Panc1 (cell line): ENCODE measurements at regions not wholly inside any gene's neighbourhood (a gene's known extent, or its start where the extent isn't known, plus 50 kb on each side); places are given as distances from the start of the nearest gene placed in this dataset.
"Not testable (repeated sequence)": the region's sequence is repeated elsewhere in the genome, so short reads cannot be mapped to it uniquely, and the experiment has no call there.

Source experiments
- ATAC-seq: fragments of 200-7000 bp; cut with Tn5 transposase; 2 replicates; pipeline ENCODE4 v1.9.1; 2020; ENCODE audit warnings: mild to moderate bottlenecking, moderate library complexity
- BruUV-seq: library from RNA; stranded (reverse); fragments of 400-500 nt; replicated peaks from 2 replicates; lab custom pipeline; 2021; lab: Mats Ljungman, UMichigan
- CTCF ChIA-PET: fragments of 300-600 bp; sonication (Branson Sonifier 250); formaldehyde crosslinking; loops from one replicate; lab custom pipeline; 2022; ENCODE audit warnings: antibody characterized with exemption; lab: Charles Lee
- POLR2A ChIA-PET: fragments of 300-600 bp; sonication (Branson Sonifier 250); formaldehyde crosslinking; loops from one replicate; lab custom pipeline; 2022; ENCODE audit warnings: antibody characterized with exemption; lab: Charles Lee
- DNase-seq: peaks from one replicate; pipeline ENCODE4 v3.0.0-alpha.2; 2010; ENCODE audit warnings: low read depth, low spot score
- H3K27ac ChIP-seq: 2 replicates; pipeline ENCODE4 v1.5.1; 2011; ENCODE audit warnings: mild to moderate bottlenecking, low read length, inconsistent platforms
- H3K27me3 ChIP-seq: fragments of 200-500 bp; sonication (Bioruptor generic); 2 replicates; pipeline ENCODE4 v1.6.0; 2014; ENCODE audit warnings: low read length, inconsistent platforms; ENCODE audit not compliant: control insufficient read depth, insufficient read depth
- H3K36me3 ChIP-seq: fragments of 200-500 bp; sonication (Bioruptor generic); 2 replicates; pipeline ENCODE4 v1.5.1; 2014; ENCODE audit warnings: inconsistent platforms, mild to moderate bottlenecking, low read length, moderate library complexity; ENCODE audit not compliant: control insufficient read depth, insufficient read depth
- H3K4me1 ChIP-seq: 2 replicates; pipeline ENCODE4 v1.5.1; 2011; ENCODE audit warnings: inconsistent platforms, mild to moderate bottlenecking, low read length, moderate library complexity; ENCODE audit not compliant: control insufficient read depth, insufficient read depth
- H3K4me3 ChIP-seq, 2 experiments: 2 replicates each; pipeline ENCODE4 v1.5.1; 2011 to 2012; ENCODE audit warnings: low read depth in 2 of 2, low read length in 2 of 2, mild to moderate bottlenecking in 2 of 2, inconsistent platforms in 1 of 2, moderate library complexity in 1 of 2
- H3K9me3 ChIP-seq: fragments of 200-500 bp; sonication (Bioruptor generic); 2 replicates; pipeline ENCODE4 v1.5.1; 2014; ENCODE audit warnings: low read depth, mild to moderate bottlenecking, inconsistent platforms, low read length, moderate library complexity; ENCODE audit not compliant: control insufficient read depth, insufficient read depth
- CTCF ChIP-seq: fragments of 450-650 bp; IDR thresholded peaks from 2 replicates; pipeline ENCODE4 v1.5.1; 2017; ENCODE audit warnings: mild to moderate bottlenecking
- POLR2AphosphoS5 ChIP-seq: IDR thresholded peaks from 2 replicates; pipeline ENCODE4 v1.6.1; 2012; ENCODE audit warnings: mild to moderate bottlenecking, low read depth, low read length, moderate library complexity
- REST ChIP-seq, 2 experiments: IDR thresholded peaks; 2 replicates each; pipeline ENCODE4 v1.6.1; 2011 to 2012; ENCODE audit warnings: low read depth in 2 of 2, control low read depth in 1 of 2, low read length in 1 of 2, mild to moderate bottlenecking in 1 of 2, moderate library complexity in 1 of 2; ENCODE audit not compliant: insufficient read depth in 1 of 2
- SIN3A ChIP-seq: IDR thresholded peaks from 2 replicates; pipeline ENCODE4 v1.6.1; 2012; ENCODE audit warnings: low read depth, mild to moderate bottlenecking, low read length, moderate library complexity, borderline replicate concordance; ENCODE audit not compliant: insufficient read depth
- TCF7L2 ChIP-seq: IDR thresholded peaks from 2 replicates; pipeline ENCODE4 v1.6.1; 2011; ENCODE audit warnings: mild to moderate bottlenecking, low read depth, low read length, inconsistent platforms
- in situ Hi-C: cut with HindIII; loops from 2 replicates; pipeline ENCODE4 v1.10.0; 2016; ENCODE audit warnings: low sequenced_read_pairs, low pct_unique_long_range_greater_than_20kb
- intact Hi-C: fragments of 100-400 bp; cut with micrococcal nuclease; formaldehyde crosslinking; loops from one replicate; pipeline ENCODE4 v1.10.0; 2022; ENCODE audit not compliant: unreplicated experiment

GRCh38 chr10:121138918-121139317, 287.8 kb downstream of the WDR11 start:
- in situ Hi-C loops = no loop called here
- TF ChIP-seq CTCF (no peak), SIN3A (no peak), POLR2AphosphoS5 (no peak), TCF7L2 (no peak), REST (IDR thresholded peaks at IDR 0.05; ENCODE audit: insufficient read depth in 1 of 2, low read depth in 2 of 2, low read length in 1 of 2) (no peak)
- Histone ChIP-seq H3K4me1 (no peaks in the 10 kb centered on the region), H3K9me3 (no peaks in the 10 kb centered on the region), H3K4me3 (no peak overlapping the region), H3K36me3 (no peaks in the 10 kb centered on the region), H3K27me3 (peaks cover 2% of the 10 kb centered on the region; the same call in 1 of the 2 replicates), H3K27ac (no peak overlapping the region)
- ATAC-seq (no peak), DNase-seq (no peak)
- POLR2A ChIA-PET = no interaction called here
- intact Hi-C loops = no loop called here
- CTCF ChIA-PET = no interaction called here
- no TSS peak for BruUV-seq

- POLR2A ChIA-PET, DNase-seq, H3K4me3 ChIP-seq, ATAC-seq, in situ Hi-C loops, BruUV-seq, H3K9me3 ChIP-seq, CTCF ChIA-PET, H3K4me1 ChIP-seq, H3K27me3 ChIP-seq, intact Hi-C loops, H3K27ac ChIP-seq, H3K36me3 ChIP-seq: not testable (repeated sequence)
These were observed 294.7 kb downstream of the WDR11 start for GRCh38 chr10:121145802-121146395.

- BruUV-seq = no TSS peak
- CTCF ChIA-PET = no interaction called here
- intact Hi-C loops (no loop called here), in situ Hi-C loops (no loop called here)
- POLR2A ChIA-PET = no interaction called here
- no peaks in the 10 kb centered on the region for H3K27me3 ChIP-seq
- no peaks in the 10 kb centered on the region for H3K9me3 ChIP-seq
- no peak overlapping the region for H3K4me3 ChIP-seq
- no peak overlapping the region for H3K27ac ChIP-seq
- H3K4me1 ChIP-seq = no peaks in the 10 kb centered on the region
- DNase-seq (no peak), ATAC-seq (no peak)
- no peaks in the 10 kb centered on the region for H3K36me3 ChIP-seq
- TF ChIP-seq SIN3A (no peak), POLR2AphosphoS5 (no peak), TCF7L2 (no peak), REST (IDR thresholded peaks at IDR 0.05; ENCODE audit: insufficient read depth in 1 of 2, low read depth in 2 of 2, low read length in 1 of 2) (no peak), CTCF (no peak)
These were observed 297.8 kb downstream of the WDR11 start for GRCh38 chr10:121148921-121149320.
